ENCODE measurements at regions not wholly inside any gene's neighbourhood (a gene's known extent, or its start where the extent isn't known, plus 50 kb on each side); places are given as distances from the start of the nearest gene placed in this dataset.

DNA sequence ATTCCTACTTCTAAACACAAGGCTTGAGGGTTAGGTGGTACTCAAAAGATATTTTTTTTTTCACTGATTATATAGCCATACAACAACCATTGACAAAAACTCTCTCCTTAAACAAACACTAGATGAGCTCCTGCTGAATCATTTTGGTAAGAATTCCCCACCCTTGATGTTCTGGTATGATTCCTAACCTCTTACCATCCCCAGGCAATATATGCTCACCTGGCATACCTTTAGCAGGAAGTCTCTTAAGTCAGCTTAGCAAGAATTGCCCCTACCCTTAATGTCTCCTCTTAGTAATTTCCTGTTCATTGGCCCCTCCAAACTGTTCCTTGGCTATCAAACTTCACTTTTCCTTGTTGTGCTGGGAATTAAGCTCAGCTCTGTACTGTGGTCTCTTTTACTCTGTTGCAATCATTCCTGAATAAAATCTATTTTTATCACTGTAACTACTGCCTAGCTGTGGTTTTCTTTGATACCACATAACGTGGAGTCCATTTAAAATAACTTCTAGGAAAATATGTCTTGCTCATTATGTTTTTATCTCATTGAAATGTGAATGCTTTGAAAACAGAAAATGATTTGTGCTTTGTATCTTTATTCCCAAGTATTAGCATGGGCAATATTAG lies 712.6 kb downstream of the SLC16A7 start:
- no peak for FAIRE-seq
- WGBS (ENCODE audit: insufficient coverage, low coverage, missing lambda C conversion rate) = 0% methylated on average over 1 of the region's 1 CpG
- in situ Hi-C loops (cut with MboI) = no loop called here
- Histone ChIP-seq H3K9ac (ENCODE audit: insufficient read depth in 1 of 2, low read depth in 2 of 2, low read length in 2 of 2) (no peak overlapping the region), H2AFZ (ENCODE audit: low read depth, low read length) (no peak overlapping the region), H3K79me2 (ENCODE audit: control insufficient read depth, insufficient read depth, low read length) (no peaks in the 10 kb centered on the region), H3K4me2 (ENCODE audit: insufficient read depth, low read length) (no peak overlapping the region), H3K4me3 (no peak overlapping the region), H3K27me3 (ENCODE audit: control insufficient read depth in 2 of 2, insufficient read depth in 2 of 2, low read length in 2 of 2) (no peaks in the 10 kb centered on the region), H3K4me1 (replicated peaks in 1 of 2; ENCODE audit: control insufficient read depth in 2 of 2, insufficient read depth in 2 of 2, low read length in 2 of 2) (no peaks in the 10 kb centered on the region; a peak in 1 of 5 replicates), H3K36me3 (ENCODE audit: control insufficient read depth, insufficient read depth, low read length) (no peaks in the 10 kb centered on the region), H4K20me1 (replicated peaks; ENCODE audit: control insufficient read depth, insufficient read depth, low read length) (no peaks in the 10 kb centered on the region), H3K27ac (ENCODE audit: extremely low read depth, low read depth, low read length) (no peak overlapping the region), H3K9me3 (replicated peaks; ENCODE audit: control insufficient read depth, insufficient read depth, low read depth, low read length) (no peaks in the 10 kb centered on the region), H3K9me1 (ENCODE audit: control insufficient read depth, insufficient read depth, low read length) (no peaks in the 10 kb centered on the region)
- CTCF ChIA-PET (ENCODE audit: low intra/inter-chr PET ratio) = no interaction called here
- no peak for ATAC-seq
- POLR2A ChIA-PET = no interaction called here
- no peak for DNase-seq (ENCODE audit: extremely low read depth in 1 of 4, low spot score in 3 of 4)
- intact Hi-C loops (cut with micrococcal nuclease) = no loop called here
- no TSS peak for BruUV-seq (replicated peaks)
- TF ChIP-seq HLTF (IDR thresholded peaks at IDR 0.05) (no peak), PML (IDR thresholded peaks at IDR 0.05; ENCODE audit: low read length) (no peak), BCLAF1 (IDR thresholded peaks at IDR 0.05; ENCODE audit: borderline replicate concordance in 1 of 2, control insufficient read depth in 1 of 2, low read depth in 2 of 2, low read length in 1 of 2) (no peak), POLR3A (IDR thresholded peaks at IDR 0.05; ENCODE audit: borderline replicate concordance, extremely low read depth, insufficient read depth, insufficient read length) (no peak), BRD4 (IDR thresholded peaks at IDR 0.05) (no peak)

Data from K562 (cell line).